H9 (cell line): ENCODE measurements at regions not wholly inside any gene's neighbourhood (a gene's known extent, or its start where the extent isn't known, plus 50 kb on each side); places are given as distances from the start of the nearest gene placed in this dataset.

Source experiments
- DNase-seq: peaks from one replicate; pipeline ENCODE4 v3.0.0-alpha.2; 2017
- H2AFZ ChIP-seq: one replicate; pipeline ENCODE4 v1.6.1; 2013; ENCODE audit warnings: mild to moderate bottlenecking, low read length, control low read depth, moderate library complexity
- H2AK5ac ChIP-seq: 2 replicates; pipeline ENCODE4 v1.6.1; 2013; ENCODE audit warnings: low read length, control low read depth, mixed read lengths; ENCODE audit not compliant: insufficient read length
- H2BK120ac ChIP-seq: one replicate; pipeline ENCODE4 v1.6.1; 2013; ENCODE audit warnings: low read depth, mild to moderate bottlenecking, low read length, control low read depth, inconsistent platforms; ENCODE audit not compliant: poor library complexity, severe bottlenecking
- H2BK12ac ChIP-seq: 2 replicates; pipeline ENCODE4 v1.6.1; 2013; ENCODE audit warnings: low read length, control low read depth, mixed read lengths, low read depth; ENCODE audit not compliant: insufficient read length
- H2BK15ac ChIP-seq: 2 replicates; pipeline ENCODE4 v1.6.1; 2013; ENCODE audit warnings: low read depth, low read length, control low read depth
- H2BK20ac ChIP-seq: one replicate; pipeline ENCODE4 v1.6.1; 2013; ENCODE audit warnings: low read depth, mild to moderate bottlenecking, low read length, control low read depth, inconsistent platforms; ENCODE audit not compliant: poor library complexity, severe bottlenecking
- H2BK5ac ChIP-seq: 2 replicates; pipeline ENCODE4 v1.6.1; 2013; ENCODE audit warnings: low read length, control low read depth, mixed read lengths; ENCODE audit not compliant: insufficient read length
- H3K14ac ChIP-seq: 2 replicates; pipeline ENCODE4 v1.6.1; 2013; ENCODE audit warnings: low read length, control low read depth; ENCODE audit not compliant: insufficient read depth
- H3K18ac ChIP-seq: 2 replicates; pipeline ENCODE4 v1.6.1; 2013; ENCODE audit warnings: low read depth, mild to moderate bottlenecking, mixed read lengths, low read length, control low read depth; ENCODE audit not compliant: insufficient read length
- H3K23ac ChIP-seq: 2 replicates; pipeline ENCODE4 v1.6.1; 2013; ENCODE audit warnings: low read length, control low read depth, mixed read lengths, low read depth; ENCODE audit not compliant: insufficient read length
- H3K23me2 ChIP-seq: 2 replicates; pipeline ENCODE4 v1.6.1; 2013; ENCODE audit warnings: low read depth, mild to moderate bottlenecking, mixed read lengths, low read length, control low read depth; ENCODE audit not compliant: insufficient read length, poor library complexity, severe bottlenecking
- H3K27ac ChIP-seq: 2 replicates; pipeline ENCODE4 v1.5.1; 2013; ENCODE audit warnings: low read length, control low read depth, mixed read lengths, low read depth; ENCODE audit not compliant: insufficient read length
- H3K27me3 ChIP-seq: 2 replicates; pipeline ENCODE4 v1.6.1; 2013; ENCODE audit warnings: low read length, control low read depth, inconsistent platforms; ENCODE audit not compliant: insufficient read depth
- H3K4ac ChIP-seq: 2 replicates; pipeline ENCODE4 v1.6.1; 2013; ENCODE audit warnings: low read depth, mild to moderate bottlenecking, control low read depth, inconsistent platforms, low read length, moderate library complexity
- H3K4me1 ChIP-seq: 2 replicates; pipeline ENCODE4 v1.6.1; 2013; ENCODE audit warnings: low read length, control low read depth, inconsistent platforms; ENCODE audit not compliant: insufficient read depth
- H3K4me2 ChIP-seq: 2 replicates; pipeline ENCODE4 v1.6.1; 2013; ENCODE audit warnings: low read length, control low read depth, mixed read lengths; ENCODE audit not compliant: insufficient read length, insufficient read depth
- H3K56ac ChIP-seq: 2 replicates; pipeline ENCODE4 v1.6.1; 2013; ENCODE audit warnings: low read depth, mild to moderate bottlenecking, mixed read lengths, low read length, control low read depth; ENCODE audit not compliant: insufficient read length
- H3K79me1 ChIP-seq: 2 replicates; pipeline ENCODE4 v1.6.1; 2013; ENCODE audit warnings: low read depth, mild to moderate bottlenecking, moderate library complexity, low read length, control low read depth, inconsistent platforms; ENCODE audit not compliant: insufficient read depth, poor library complexity, severe bottlenecking
- H3K79me2 ChIP-seq: 2 replicates; pipeline ENCODE4 v1.6.1; 2013; ENCODE audit warnings: low read length, control low read depth, inconsistent platforms; ENCODE audit not compliant: insufficient read depth
- H3K9ac ChIP-seq: 2 replicates; pipeline ENCODE4 v1.6.1; 2013; ENCODE audit warnings: low read length, control low read depth, mixed read lengths; ENCODE audit not compliant: insufficient read length; ENCODE audit errors: extremely low read depth
- H3K9me3 ChIP-seq: one replicate; pipeline ENCODE4 v1.6.1; 2013; ENCODE audit warnings: low read depth, low read length, inconsistent platforms; ENCODE audit not compliant: control insufficient read depth
- H3T11ph ChIP-seq: one replicate; pipeline ENCODE4 v1.6.1; 2013; ENCODE audit warnings: mild to moderate bottlenecking, low read length, control low read depth, inconsistent platforms
- H4K20me1 ChIP-seq: one replicate; pipeline ENCODE4 v1.6.1; 2013; ENCODE audit not compliant: control insufficient read depth, insufficient read length, insufficient read depth
- H4K5ac ChIP-seq: 2 replicates; pipeline ENCODE4 v1.6.1; 2013; ENCODE audit warnings: low read depth, mild to moderate bottlenecking, mixed read lengths, low read length, control low read depth; ENCODE audit not compliant: insufficient read length
- H4K8ac ChIP-seq: replicated peaks from 2 replicates; pipeline ENCODE4 v1.6.1; 2013; ENCODE audit warnings: low read length, control low read depth, mixed read lengths, low read depth; ENCODE audit not compliant: insufficient read length
- H4K91ac ChIP-seq: 2 replicates; pipeline ENCODE4 v1.6.1; 2013; ENCODE audit warnings: low read depth, mild to moderate bottlenecking, moderate library complexity, mixed read lengths, low read length, control low read depth; ENCODE audit not compliant: insufficient read length
- H3K27ac Mint-ChIP-seq, 3 experiments: 2 replicates in 2 of 3; 3 replicates in 1 of 3; pipeline ENCODE4 v1.8.0; 2020 to 2021; ENCODE audit warnings: mixed read lengths in 3 of 3, mild to moderate bottlenecking in 1 of 3, moderate library complexity in 1 of 3
- H3K27me3 Mint-ChIP-seq: 2 replicates; pipeline ENCODE4 v1.8.0; 2021; ENCODE audit warnings: low read depth, mild to moderate bottlenecking, moderate library complexity, mixed read lengths
- H3K36me3 Mint-ChIP-seq, 3 experiments: 2 replicates in 2 of 3; 3 replicates in 1 of 3; pipeline ENCODE4 v1.8.0; 2020 to 2021; ENCODE audit warnings: low read depth in 3 of 3, mixed read lengths in 3 of 3; ENCODE audit not compliant: insufficient read depth in 1 of 3
- H3K4me1 Mint-ChIP-seq, 2 experiments: 2 replicates each; pipeline ENCODE4 v1.8.0; 2020; ENCODE audit warnings: mixed read lengths in 2 of 2
- H3K4me3 Mint-ChIP-seq, 2 experiments: 2 replicates in 1 of 2; 3 replicates in 1 of 2; pipeline ENCODE4 v1.8.0; 2020 to 2021; ENCODE audit warnings: mild to moderate bottlenecking in 2 of 2, mixed read lengths in 2 of 2, moderate library complexity in 1 of 2
- H3K9me3 Mint-ChIP-seq, 2 experiments: 2 replicates in 1 of 2; 3 replicates in 1 of 2; pipeline ENCODE4 v1.8.0; 2020; ENCODE audit warnings: mild to moderate bottlenecking in 2 of 2, mixed read lengths in 2 of 2, moderate library complexity in 1 of 2
- WGBS: extraction: QIAGEN DNeasy Blood & Tissue Kit; methylation state at CpG from one replicate; pipeline ENCODE4 v1.1.7; 2013; ENCODE audit warnings: missing lambda C conversion rate, low lambda C conversion rate, mixed read lengths; ENCODE audit not compliant: insufficient read length; ENCODE audit errors: extremely low coverage; 5-methylcytosine and 5-hydroxymethylcytosine counted together
- TF ChIP-seq, protein P1 (sequence below): fragments of 200-600 bp; sonication (generic); conservative IDR thresholded peaks from 3 replicates; pipeline ENCODE4 v1.8.0; 2021; ENCODE audit warnings: antibody characterized with exemption, mild to moderate bottlenecking

DNA sequence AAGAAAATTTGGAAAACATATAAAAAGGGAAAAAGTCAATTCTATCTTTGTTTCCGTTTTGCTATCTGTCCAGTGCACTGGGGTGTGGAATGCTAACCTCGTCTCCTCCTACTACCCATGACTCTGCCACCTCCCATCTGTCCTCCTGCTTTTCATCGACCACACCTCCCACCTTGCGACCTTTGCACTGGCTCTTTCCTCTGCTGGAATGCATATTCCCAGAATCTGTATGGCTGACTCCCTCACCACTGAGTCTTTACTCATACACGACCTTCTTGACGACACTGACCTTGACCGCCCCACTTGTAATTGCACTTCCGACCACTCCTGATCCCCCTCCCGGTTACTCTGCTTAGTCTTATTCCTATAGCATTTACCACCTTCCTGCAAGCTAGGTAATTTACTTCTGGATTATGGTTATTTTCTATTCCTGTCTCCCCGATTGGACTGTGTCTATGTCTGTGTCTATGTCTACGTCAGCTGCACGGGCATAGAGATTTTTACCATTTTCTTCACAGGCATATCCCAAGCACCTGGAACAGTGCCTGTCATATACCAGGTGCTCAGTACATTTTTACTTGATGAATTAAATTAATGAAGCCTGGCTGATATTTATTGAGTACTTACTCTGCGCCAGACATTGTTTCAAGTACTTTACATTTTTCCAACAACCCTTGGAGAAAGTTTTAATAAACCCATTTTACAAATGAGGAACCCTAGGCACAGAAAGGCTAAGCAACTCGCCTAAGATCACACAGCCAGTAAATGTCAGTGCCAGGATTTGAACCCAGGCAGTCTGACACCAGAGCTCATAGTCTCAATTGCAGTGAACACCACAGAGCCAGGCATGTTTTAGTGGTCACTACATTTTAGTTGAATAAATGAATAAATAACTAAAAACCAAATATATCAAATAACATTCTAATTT lies 54.0 kb upstream of the SLC22A11 start:
- Histone ChIP-seq H3K14ac (no peak overlapping the region), H2BK12ac (no peak overlapping the region), H3T11ph (no peak overlapping the region), H4K91ac (no peak overlapping the region), H3K79me1 (no peaks in the 10 kb centered on the region), H3K9me3 (no peaks in the 10 kb centered on the region), H2AK5ac (no peak overlapping the region), H3K27ac (no peak overlapping the region), H3K79me2 (no peaks in the 10 kb centered on the region), H3K9ac (no peak overlapping the region), H3K4ac (no peak overlapping the region), H4K20me1 (no peaks in the 10 kb centered on the region), H4K8ac (no peak overlapping the region), H2BK5ac (no peak overlapping the region), H2AFZ (no peak overlapping the region), H3K4me2 (no peak overlapping the region), H2BK120ac (no peak overlapping the region), H3K18ac (no peak overlapping the region), H3K23me2 (no peaks in the 10 kb centered on the region), H3K56ac (no peak overlapping the region), H2BK20ac (no peak overlapping the region), H3K4me1 (no peaks in the 10 kb centered on the region), H2BK15ac (no peak overlapping the region), H3K27me3 (no peaks in the 10 kb centered on the region), H3K23ac (no peak overlapping the region), H4K5ac (no peak overlapping the region)
- WGBS: no CpG with 5 or more reads among the region's 14 CpGs
- DNase-seq: no peak
- Mint-ChIP-seq H3K4me3 (no peak overlapping the region), H3K9me3 (no peaks in the 10 kb centered on the region; a peak in 2 of 5 replicates), H3K4me1 (no peaks in the 10 kb centered on the region), H3K36me3 (no peaks in the 10 kb centered on the region), H3K27me3 (peaks cover 43% of the 10 kb centered on the region), H3K27ac (no peak overlapping the region)
- TF ChIP-seq, protein P1, sequence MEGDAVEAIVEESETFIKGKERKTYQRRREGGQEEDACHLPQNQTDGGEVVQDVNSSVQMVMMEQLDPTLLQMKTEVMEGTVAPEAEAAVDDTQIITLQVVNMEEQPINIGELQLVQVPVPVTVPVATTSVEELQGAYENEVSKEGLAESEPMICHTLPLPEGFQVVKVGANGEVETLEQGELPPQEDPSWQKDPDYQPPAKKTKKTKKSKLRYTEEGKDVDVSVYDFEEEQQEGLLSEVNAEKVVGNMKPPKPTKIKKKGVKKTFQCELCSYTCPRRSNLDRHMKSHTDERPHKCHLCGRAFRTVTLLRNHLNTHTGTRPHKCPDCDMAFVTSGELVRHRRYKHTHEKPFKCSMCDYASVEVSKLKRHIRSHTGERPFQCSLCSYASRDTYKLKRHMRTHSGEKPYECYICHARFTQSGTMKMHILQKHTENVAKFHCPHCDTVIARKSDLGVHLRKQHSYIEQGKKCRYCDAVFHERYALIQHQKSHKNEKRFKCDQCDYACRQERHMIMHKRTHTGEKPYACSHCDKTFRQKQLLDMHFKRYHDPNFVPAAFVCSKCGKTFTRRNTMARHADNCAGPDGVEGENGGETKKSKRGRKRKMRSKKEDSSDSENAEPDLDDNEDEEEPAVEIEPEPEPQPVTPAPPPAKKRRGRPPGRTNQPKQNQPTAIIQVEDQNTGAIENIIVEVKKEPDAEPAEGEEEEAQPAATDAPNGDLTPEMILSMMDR: no peak
